Retina (tissue), 1 donor: ENCODE measurements at regions not wholly inside any gene's neighbourhood (a gene's known extent, or its start where the extent isn't known, plus 50 kb on each side); places are given as distances from the start of the nearest gene placed in this dataset.

Source experiments
- DNase-seq: peaks from one replicate; pipeline ENCODE4 v3.0.0-alpha.2; 2016

DNA sequence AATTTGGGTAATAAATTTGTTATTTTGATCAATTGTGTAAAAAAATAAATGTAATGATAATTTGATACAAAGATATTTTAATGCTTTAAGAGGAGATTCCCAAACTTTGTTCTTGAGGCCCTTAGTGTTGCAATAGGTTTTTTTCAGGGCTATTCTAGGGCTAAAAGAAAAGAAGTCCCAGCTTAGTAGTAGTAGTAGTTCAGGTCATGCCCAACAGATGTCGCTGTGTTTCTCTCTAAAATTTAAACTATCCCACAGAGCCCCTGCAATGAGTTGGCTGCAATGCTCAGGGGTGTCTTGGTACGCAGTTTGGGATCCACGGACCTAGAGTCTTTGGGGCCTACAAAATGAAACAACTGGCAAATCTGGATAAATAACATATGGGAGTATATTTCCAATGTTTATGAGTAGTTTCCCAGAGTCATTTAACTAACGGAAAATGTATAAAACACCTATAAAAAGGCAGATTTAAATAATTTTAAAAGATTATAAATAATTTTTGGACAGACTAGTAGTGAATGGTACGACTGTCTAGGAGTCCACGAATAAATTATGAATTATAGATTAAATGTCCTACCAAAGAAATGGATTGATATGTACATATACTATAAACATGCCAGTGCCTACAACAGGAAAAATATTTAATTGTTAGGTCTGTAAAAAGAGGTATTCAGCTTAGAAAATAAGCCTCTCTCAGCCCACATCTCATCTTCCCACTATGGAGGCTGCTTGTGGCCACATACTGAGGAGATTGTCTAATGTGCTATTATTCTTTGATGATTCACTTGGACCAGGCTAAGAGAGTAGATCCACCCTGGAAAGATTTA lies 228.5 kb upstream of the PMFBP1 start:
- DNase-seq, result peak; percentile 61

DNA sequence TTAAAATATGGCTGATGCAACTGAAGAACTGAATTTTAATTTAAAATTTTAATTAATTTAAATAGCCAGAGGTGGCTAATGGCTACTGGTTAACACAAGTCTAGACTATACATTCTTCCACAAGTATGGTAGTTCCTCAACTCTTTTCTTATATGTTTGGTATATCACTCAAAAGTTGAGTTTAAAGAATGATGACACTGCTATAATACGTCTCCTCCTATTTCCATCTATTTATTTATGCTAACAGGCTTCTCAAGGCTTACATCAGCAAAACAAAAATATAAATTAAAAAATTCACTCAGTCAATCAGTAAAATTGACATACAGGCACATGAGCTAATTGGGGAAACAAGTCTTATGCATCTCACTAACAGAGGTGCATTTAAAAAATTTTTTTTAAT lies 227.9 kb upstream of the PMFBP1 start:
- DNase-seq, result no peak

DNA sequence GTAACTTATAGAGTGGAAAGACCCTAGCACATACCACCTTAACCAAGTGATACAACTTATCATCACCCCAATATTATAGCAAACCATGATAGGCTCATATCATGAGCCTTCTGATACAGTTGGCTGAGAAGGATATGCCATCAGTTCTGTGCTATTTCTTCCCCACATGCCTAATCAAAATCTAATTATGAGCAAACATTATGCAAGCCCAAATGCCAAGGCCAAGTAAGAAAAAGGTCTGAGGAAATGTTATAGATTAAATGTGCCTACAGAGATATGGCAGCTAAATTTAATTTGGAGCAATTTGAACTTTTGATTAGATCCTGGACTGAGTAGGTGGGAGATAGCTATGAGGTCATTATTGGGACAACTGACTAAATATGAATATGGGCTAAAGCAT lies 225.9 kb upstream of the PMFBP1 start:
- DNase-seq, result no peak

DNA sequence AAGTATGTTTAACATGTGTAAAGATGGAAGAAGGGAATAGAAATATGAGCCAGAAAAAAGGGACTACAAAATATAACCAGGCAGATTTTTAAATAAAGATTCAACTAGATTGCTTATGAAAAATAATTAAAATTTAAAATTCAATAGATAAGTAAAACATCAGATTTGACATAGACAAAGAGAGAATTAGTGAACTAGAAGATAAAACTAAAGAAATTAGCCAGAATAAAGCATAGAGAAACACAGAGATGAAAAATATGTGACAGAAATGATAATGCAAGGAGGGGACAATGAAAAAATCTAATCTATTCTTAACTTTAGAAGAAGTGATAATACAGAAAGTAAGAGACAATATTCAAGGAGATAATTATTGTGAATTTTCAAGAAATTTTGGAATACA lies 222.6 kb upstream of the PMFBP1 start:
- DNase-seq, result no peak

DNA sequence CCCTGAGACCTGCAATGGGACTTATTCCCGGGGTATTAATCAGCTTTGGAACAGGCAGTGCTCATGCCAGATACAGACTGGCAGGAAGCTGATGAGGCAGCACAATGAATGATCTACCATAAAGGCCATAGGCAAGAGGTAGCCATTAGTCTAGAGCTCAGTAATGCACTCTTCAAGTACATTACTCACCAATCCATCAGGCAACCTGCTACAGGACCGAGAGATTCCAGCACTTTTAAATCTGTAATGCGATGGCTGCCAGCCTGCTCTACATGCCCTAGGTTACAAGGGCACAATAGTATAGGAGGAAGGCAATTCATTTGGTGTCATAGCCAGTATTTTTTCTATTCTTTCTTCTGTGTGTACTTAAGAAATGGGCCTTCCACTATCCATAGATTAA lies 217.8 kb upstream of the PMFBP1 start:
- DNase-seq, result no peak

DNA sequence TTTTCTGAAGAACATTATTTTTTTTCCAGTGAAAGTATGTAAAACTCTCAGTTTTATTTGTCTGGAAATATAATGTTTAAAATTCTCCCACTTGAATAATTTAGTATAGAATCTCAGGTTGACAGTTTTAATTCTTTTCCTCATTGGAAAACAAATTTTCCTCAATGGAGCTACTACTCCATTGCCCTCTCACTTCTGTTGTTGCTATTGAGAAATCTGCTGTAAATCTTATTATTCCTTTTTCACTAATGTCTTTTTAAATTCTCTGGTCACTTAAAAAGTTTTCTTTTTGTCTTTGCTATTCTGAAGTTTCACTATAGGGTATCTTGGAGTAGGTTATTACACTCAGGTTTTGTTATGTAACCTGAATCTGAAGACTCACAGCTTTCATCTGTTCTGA lies 216.1 kb upstream of the PMFBP1 start:
- DNase-seq, result no peak

DNA sequence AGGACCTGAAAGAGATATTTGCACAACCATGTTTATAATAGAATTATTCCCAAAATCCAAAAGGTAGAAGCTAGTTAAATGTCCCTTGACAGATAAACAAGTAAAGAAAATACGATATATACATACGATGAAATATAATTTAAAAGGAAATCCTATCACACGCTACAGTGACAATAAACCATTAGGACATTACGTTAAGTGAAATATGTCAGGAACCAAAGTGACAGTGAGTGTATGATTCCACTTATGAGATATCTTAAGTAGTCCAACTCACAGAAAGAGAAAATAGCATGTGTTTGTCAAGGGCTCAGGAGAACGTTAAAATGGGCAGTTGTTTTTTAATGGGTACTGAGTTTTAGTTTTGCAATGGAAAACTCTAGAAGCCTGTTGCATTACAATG lies 212.7 kb upstream of the PMFBP1 start:
- DNase-seq, result no peak

DNA sequence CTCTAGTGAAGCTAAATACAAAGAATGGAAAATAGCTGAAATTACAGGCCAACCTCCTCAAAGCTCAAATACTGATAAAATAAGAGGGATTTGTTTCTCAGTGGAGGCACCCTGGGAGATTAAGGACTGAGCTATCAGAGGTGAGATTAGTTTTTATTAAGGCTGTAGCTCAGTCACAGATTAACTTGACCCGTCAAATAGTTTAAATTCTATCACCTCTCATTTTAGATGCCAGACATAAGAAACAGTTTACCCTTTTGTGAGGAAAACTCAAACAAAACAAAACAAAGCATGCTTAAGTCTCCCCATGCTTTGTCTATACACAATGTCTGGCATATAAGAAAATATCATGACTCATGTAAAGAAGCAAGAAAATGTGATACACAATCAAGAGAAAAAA lies 208.3 kb upstream of the PMFBP1 start:
- DNase-seq, result no peak

DNA sequence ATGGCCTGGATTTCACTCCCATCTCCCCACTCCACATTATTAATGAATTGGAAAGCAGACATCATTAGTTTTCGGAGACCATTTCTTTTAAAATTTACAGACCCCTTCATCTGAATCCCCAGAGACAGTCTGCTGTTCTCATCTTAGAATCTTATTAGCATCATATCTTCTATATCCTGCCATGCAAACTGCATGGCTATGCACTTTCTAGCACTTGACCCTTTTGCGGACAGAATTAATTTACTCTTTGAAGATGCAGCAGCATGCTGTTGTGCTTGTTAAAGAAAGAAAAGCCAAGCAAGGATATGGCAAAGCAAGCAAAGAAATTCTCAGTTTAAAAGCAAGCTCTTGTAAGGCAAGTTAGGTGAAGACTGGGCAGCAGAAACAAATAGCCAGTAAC lies 201.2 kb upstream of the PMFBP1 start:
- peak; percentile 32 for DNase-seq

DNA sequence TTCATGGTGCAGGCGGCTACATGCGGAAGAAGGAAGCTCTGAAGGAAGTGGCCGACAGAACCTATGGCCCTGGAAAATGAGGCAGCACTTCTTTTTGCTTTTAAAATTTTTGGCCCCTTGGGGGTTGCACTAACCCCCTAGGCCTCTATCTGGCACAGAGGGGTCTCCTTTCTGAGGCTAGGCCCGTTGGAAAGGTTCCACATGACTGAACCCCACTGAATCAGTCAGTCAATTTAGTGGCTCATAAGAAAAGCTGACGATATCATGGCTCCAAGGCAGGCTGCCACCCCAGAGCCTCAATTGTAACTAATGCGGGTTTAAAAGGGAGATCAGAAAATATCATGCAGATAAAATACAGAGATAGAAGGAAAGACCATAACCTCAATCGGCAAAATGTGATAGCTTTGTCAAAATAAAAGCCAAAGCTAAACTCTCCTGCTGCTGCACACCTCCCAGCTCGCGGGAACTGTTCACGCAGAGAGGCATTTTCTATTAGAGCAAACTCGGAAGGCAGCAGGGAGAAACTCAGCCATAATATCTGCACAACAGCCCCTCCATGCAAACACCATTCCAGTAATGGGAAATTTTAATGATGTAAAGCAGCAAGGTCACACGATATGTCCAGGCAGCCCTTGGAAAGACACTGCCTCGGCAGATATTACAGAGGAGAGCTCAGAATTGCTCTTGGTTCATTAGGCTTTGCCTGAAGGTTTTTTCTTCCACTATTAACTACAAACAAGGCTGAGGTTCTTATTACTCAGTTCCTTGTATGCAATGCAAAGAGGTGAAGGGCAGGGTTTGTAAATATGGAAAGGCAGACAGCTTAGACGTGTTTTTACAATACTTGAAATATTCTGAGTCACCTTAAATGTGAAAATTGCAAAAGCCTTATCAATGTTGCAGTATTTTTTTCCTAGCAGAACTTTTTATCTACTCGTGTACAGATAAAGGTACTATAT lies 200.4 kb upstream of the PMFBP1 start:
- peak; percentile 72 for DNase-seq

DNA sequence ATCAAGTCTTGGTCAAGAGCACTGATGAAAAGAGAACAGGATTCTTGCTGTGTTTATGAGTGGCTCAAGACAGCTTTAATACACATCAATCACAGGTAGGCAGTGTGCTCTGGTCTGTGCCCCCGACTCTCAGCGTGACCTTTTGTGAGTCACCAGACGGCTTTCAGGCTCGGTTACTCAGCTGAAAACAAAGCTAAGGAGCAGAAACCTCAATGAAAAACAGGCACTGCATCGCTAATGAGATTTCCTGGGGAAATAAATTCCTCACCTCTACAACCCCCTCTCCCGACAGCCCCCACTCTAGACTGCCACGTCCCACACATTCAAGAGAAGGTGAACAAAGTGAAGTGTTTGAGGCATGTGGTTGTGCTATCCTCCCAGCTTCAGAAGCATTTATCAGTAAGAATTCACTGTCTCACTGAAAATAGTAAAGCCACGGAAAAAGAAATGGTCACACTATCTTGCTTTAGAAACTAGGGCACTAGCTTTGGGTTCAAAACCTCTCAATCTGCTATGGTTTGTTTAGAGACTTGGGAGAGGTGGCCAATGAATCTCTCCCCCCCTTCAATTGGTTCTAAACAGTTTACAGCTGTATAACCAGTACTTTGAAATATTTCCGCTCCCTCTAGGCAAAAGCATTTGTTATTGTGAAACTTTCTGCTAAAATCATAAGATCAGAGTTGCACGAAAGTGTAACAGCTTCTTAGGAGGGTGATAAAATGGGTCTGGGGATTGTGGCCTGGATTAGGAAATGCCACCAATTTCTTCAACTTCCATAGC lies 199.5 kb upstream of the PMFBP1 start:
- DNase-seq, result peak; percentile 53

DNA sequence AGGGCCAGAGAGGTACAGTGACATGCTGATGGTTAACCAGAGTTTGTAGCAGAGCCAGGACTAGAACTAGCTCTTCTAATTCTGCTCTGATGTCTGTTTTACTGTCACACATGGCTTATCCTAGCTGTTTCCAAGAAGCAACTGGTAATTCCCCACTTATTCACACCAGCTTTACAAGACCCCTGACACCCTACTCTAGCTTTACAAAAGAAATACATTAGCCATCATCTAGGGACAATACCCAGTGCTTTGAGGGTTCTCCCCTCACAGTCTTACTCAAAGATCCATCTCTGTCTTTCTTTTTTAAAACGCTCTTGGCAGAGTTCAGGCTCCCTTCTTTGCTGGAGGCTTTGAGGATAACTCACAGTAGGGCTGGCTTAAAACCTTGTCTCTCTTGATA lies 197.3 kb upstream of the PMFBP1 start:
- DNase-seq, result no peak

DNA sequence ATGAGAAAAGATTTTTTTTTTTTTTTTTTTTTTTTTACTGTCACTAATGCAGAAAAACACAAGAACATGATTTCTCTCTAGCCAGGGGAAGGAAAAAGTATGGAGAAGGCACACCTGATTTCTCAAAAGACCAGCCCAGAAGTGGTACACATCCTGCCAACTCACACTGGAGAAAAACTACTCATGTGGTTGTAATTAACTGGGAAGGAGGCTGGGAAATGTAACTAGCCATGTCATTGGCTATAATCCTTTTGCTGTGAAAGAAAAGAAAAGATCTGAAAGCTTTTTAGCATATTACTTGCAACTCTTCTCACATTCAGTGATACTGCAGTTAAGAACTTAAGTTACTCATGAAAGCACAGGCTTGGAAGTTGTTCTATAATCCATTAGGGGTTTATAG lies 195.9 kb upstream of the PMFBP1 start:
- no peak for DNase-seq

DNA sequence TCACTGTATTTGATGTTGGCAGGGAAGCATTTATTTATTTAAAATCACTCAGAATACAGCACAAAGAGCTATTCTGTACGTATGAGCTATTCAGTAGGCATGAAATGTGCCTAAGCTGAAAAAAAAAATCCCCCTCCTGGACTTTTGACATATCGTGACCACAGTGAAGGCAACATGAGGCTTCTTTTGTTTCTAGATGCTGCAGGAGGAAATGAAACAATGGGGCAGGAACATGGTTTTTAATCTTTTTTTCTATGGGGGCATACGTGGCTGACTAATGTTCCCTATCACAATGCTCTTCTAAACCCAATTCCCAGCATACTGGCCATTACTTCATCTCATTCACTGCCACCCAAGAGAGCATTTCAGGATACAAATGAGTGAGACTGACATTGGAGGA lies 191.0 kb upstream of the PMFBP1 start:
- DNase-seq, result peak; percentile 11

DNA sequence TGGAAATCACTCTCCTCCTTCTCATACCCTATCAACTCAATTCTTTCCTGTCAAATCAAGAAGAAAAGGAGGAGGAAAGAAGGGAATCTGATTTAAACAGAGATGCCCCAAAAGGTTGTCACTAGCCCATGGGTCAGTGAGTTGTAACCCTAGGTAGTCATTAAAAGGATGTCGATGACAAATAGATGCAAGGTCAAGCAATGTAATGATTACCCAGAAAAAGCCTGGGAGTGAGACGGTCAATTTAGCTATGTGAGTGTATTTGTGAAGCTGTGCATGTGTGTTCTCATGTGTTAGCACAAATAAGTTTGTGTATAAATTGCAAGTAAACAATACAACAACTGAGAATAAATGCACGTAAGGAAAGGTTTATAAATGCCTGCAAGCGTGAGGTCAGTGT lies 190.5 kb upstream of the PMFBP1 start:
- no peak for DNase-seq

DNA sequence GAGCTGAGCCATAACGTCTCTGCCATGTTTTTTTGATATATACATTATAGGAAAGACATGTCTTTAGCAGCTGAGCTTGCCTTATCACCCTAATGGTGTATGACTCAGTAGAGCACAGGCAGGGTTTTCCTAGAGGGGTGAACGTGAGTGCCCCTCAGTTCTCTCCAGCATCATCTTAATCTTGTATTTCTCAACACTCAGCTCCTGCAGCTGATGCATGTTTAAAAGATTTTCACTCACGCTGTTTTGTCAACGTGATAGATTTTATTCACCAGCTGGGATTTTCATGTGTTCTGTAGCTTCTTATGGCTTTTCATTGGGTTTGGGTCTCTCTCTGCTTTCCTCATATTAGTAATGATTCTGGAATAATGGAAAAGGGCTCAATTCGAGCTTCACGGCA lies 186.0 kb upstream of the PMFBP1 start:
- no peak for DNase-seq

DNA sequence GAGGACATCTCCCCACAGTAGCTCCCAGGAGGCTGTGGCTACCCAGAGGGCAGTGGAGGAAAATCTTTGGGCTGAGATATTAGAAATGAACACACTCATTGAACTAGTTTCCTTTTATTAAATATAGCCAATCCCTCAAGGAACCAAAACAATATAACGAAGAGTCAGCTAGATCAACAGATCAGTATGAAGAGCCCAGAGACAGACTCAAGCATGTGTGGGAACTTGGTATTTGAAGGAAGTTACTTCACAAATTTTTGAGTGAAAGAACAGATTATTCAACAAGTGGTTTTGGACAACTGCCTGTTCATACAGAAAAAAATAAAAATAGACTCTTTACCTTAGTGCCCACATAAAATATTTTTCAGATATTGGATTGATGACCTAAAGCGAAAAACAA lies 183.6 kb upstream of the PMFBP1 start:
- DNase-seq, result no peak

DNA sequence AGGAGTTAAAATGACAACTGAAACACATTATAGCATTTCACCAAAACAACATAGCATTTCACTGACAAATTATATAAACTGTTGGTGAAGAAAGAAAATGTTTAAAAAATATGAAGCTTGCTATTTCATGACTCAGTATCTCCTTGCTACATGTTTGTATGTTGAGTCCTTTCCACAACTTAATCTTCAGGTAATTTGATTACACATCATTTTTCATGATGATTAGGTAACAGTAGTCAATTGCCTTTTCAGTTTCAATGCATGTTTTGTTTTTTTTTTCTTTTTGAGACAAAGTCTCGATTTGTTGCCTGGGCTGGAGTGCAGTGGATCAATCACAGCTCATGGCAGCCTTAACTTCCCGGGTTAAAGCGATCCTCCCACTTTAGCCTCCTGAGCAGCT lies 177.8 kb upstream of the PMFBP1 start:
- DNase-seq, result no peak

DNA sequence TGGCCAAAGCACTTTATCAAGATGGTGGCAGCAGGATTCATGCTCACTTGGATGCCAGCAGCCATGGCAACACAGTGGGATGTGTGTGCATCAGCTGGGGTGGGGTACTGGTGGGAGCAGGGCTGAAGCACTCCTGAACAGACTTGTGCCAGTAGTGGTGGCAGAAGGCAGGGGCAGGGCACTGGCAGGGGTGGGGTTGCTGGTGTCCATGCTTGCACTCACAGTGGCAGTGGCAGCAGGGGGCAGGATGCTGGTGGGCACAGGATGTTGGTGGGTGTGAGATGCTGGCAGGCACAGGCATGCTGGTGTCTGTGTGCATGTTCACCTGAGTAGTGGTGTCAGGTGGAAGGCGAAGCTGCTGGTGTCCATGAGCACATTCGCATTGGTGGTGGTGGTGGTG lies 161.0 kb upstream of the PMFBP1 start:
- no peak for DNase-seq

DNA sequence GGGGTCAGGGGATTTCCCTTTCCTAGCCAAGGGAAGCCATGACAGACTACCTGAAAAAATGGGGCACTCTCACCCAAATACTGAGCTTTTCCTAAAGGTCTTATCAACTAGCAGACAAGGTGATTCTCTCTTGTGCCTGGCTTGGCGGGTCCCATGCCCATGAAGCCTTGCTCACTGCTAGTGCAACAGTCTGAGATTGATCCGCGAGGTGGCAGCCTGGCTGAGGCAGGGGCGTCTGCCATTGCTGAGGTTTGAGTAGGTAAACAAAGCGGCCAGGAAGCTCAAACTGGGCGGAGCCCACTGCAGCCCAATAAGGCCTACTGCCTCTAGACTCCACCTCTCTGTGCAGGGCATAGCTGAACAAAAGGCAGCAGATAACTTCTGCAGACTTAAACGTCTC lies 152.6 kb upstream of the PMFBP1 start:
- no peak for DNase-seq

DNA sequence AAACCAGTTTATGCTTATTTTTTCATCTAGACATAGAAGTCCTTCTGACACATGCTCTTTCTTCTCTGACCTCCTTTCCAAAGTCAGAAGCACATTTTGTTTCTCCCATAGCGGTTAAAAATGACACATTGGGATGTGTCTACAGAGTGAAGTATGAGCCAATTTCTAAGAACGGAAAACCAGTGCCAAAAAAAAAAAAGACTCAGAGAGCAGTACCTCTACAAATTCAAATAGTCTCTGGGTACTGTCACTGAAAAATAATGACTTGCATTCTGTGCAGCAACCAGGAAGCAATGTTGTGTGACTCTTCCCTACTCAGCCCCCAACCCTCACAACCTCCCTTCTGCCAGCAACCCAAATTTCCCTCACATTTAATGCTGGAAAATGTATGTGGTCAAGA lies 145.5 kb upstream of the PMFBP1 start:
- no peak for DNase-seq

DNA sequence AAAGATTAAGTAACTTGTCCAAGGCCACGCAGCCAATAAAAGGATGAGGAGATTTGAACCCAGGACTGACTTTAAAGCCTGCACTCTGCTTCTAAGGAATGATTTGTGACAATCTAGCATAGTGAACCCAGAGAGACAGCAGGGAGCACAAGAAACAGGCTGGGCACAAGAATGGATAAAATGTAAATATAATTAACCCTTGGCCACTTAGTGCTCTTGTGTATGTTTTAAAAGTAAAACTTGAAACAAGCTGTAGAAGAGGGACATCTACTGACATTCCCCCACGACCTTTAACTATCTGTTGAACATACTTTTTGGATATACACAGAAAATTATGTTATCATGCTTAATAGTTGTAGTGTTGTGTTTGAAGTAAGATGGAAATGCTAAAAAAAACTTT lies 141.9 kb upstream of the PMFBP1 start:
- DNase-seq, result no peak

DNA sequence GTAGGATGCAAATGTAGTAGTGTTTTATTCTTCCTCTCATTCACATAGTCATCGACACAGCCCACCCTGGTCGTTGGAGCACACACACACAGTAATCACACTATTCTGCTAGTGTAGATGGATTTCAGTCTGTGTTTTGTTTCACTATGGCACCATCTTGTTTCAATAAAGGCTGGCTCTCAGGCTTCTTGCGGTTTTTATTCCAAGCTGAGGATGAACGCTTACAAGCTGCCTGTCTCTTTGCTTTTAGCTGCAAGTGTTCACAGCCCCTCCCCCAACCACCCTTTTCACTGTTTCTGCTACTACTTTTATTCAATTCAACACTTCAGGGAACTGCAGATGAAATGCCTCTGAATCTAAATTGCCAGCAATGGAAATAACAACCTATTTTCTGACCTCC lies 140.9 kb upstream of the PMFBP1 start:
- peak; percentile 39 for DNase-seq
